ENCODE measurements at regions not wholly inside any gene's neighbourhood (a gene's known extent, or its start where the extent isn't known, plus 50 kb on each side); places are given as distances from the start of the nearest gene placed in this dataset.

GRCh38 chr1:233444484-233444883 is 117.0 kb downstream of the MAP3K21 start:
- TF ChIP-seq CTCF (IDR thresholded peaks at IDR 0.05 in 2 of 3, conservative IDR thresholded peaks at IDR 0.05 in 1 of 3; ENCODE audit: borderline replicate concordance in 1 of 3, insufficient read depth in 1 of 3, low read depth in 2 of 3, low read length in 2 of 3) (no peak), ZNF274 (IDR thresholded peaks at IDR 0.05; ENCODE audit: low read depth, low read length) (no peak), TCF7L2 (IDR thresholded peaks at IDR 0.05; ENCODE audit: borderline replicate concordance, extremely low read depth, insufficient read depth, insufficient read length) (no peak), SIN3A (IDR thresholded peaks at IDR 0.05; ENCODE audit: low read depth) (no peak), ZFX (IDR thresholded peaks at IDR 0.05) (no peak), SP1 (IDR thresholded peaks at IDR 0.05; ENCODE audit: low read depth) (no peak), POLR2A (IDR thresholded peaks at IDR 0.05; ENCODE audit: borderline replicate concordance, extremely low read depth, insufficient read depth, insufficient read length) (no peak), MAX (IDR thresholded peaks at IDR 0.05) (no peak), SRF (IDR thresholded peaks at IDR 0.05; ENCODE audit: low read depth) (no peak), ZBTB33 (IDR thresholded peaks at IDR 0.05; ENCODE audit: extremely low read depth, insufficient replicate concordance, low read length) (no peak), YY1 (IDR thresholded peaks at IDR 0.05; ENCODE audit: extremely low read depth, insufficient replicate concordance, low read depth, low read length) (no peak)
- TF ChIP-seq, protein P1, sequence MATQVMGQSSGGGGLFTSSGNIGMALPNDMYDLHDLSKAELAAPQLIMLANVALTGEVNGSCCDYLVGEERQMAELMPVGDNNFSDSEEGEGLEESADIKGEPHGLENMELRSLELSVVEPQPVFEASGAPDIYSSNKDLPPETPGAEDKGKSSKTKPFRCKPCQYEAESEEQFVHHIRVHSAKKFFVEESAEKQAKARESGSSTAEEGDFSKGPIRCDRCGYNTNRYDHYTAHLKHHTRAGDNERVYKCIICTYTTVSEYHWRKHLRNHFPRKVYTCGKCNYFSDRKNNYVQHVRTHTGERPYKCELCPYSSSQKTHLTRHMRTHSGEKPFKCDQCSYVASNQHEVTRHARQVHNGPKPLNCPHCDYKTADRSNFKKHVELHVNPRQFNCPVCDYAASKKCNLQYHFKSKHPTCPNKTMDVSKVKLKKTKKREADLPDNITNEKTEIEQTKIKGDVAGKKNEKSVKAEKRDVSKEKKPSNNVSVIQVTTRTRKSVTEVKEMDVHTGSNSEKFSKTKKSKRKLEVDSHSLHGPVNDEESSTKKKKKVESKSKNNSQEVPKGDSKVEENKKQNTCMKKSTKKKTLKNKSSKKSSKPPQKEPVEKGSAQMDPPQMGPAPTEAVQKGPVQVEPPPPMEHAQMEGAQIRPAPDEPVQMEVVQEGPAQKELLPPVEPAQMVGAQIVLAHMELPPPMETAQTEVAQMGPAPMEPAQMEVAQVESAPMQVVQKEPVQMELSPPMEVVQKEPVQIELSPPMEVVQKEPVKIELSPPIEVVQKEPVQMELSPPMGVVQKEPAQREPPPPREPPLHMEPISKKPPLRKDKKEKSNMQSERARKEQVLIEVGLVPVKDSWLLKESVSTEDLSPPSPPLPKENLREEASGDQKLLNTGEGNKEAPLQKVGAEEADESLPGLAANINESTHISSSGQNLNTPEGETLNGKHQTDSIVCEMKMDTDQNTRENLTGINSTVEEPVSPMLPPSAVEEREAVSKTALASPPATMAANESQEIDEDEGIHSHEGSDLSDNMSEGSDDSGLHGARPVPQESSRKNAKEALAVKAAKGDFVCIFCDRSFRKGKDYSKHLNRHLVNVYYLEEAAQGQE (IDR thresholded peaks at IDR 0.05; ENCODE audit: low read depth), result no peak
- TF ChIP-seq, protein P2, sequence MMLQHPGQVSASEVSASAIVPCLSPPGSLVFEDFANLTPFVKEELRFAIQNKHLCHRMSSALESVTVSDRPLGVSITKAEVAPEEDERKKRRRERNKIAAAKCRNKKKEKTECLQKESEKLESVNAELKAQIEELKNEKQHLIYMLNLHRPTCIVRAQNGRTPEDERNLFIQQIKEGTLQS (IDR thresholded peaks at IDR 0.05), result no peak
